ENCODE measurements at regions not wholly inside any gene's neighbourhood (a gene's known extent, or its start where the extent isn't known, plus 50 kb on each side); places are given as distances from the start of the nearest gene placed in this dataset.

- TF ChIP-seq, protein P1, sequence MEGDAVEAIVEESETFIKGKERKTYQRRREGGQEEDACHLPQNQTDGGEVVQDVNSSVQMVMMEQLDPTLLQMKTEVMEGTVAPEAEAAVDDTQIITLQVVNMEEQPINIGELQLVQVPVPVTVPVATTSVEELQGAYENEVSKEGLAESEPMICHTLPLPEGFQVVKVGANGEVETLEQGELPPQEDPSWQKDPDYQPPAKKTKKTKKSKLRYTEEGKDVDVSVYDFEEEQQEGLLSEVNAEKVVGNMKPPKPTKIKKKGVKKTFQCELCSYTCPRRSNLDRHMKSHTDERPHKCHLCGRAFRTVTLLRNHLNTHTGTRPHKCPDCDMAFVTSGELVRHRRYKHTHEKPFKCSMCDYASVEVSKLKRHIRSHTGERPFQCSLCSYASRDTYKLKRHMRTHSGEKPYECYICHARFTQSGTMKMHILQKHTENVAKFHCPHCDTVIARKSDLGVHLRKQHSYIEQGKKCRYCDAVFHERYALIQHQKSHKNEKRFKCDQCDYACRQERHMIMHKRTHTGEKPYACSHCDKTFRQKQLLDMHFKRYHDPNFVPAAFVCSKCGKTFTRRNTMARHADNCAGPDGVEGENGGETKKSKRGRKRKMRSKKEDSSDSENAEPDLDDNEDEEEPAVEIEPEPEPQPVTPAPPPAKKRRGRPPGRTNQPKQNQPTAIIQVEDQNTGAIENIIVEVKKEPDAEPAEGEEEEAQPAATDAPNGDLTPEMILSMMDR (IDR thresholded peaks at IDR 0.05 in 2 of 3, conservative IDR thresholded peaks at IDR 0.05 in 1 of 3; ENCODE audit: control insufficient read depth in 2 of 3, extremely low read depth in 1 of 3, insufficient read depth in 1 of 3, low read depth in 3 of 3, low read length in 3 of 3) = no peak
- TF ChIP-seq SMAD1 (IDR thresholded peaks at IDR 0.05; ENCODE audit: low read depth, partially characterized antibody) = no peak
- no peak for TF ChIP-seq TBL1XR1 (IDR thresholded peaks at IDR 0.05; ENCODE audit: low read depth, low read length)
- TF ChIP-seq LARP7 (IDR thresholded peaks at IDR 0.05) = no peak
- no peak for TF ChIP-seq POLR2A (IDR thresholded peaks at IDR 0.05; ENCODE audit: low read depth, low read length)
Measured at GRCh38 chr10:81680359-81680758, 194.6 kb upstream of the NRG3 start.
